Muscle of back (tissue), 3 donors: ENCODE measurements at regions not wholly inside any gene's neighbourhood (a gene's known extent, or its start where the extent isn't known, plus 50 kb on each side); places are given as distances from the start of the nearest gene placed in this dataset.
"Not testable (repeated sequence)": the region's sequence is repeated elsewhere in the genome, so short reads cannot be mapped to it uniquely, and the experiment has no call there.

ENCODE experiments used
- DNase-seq, 3 donors: peaks; one replicate each; pipeline versions ENCODE4 v3.0.0 to v3.0.0-alpha.2; 2013

- DNase-seq, result no peak
Observed at GRCh38 chr10:52368725-52369124, 54.6 kb downstream of the DKK1 start.

GRCh38 chr10:52374207-52374606, 60.1 kb downstream of the DKK1 start:
- DNase-seq, result not testable (repeated sequence)

GRCh38 chr10:52376694-52377354, 62.7 kb downstream of the DKK1 start:
- DNase-seq, result no peak

GRCh38 chr10:52378124-52378523, 64.0 kb downstream of the DKK1 start:
- no peak for DNase-seq

GRCh38 chr10:52379287-52379686, 65.2 kb downstream of the DKK1 start:
- no peak for DNase-seq

GRCh38 chr10:52383088-52383487, 69.0 kb downstream of the DKK1 start:
- no peak for DNase-seq

- DNase-seq, result no peak
Observed at GRCh38 chr10:52387744-52388143, 73.7 kb downstream of the DKK1 start.

- DNase-seq, result no peak
Observed at GRCh38 chr10:52390388-52390787, 76.3 kb downstream of the DKK1 start.

GRCh38 chr10:52391927-52392602, 78.0 kb downstream of the DKK1 start:
- DNase-seq, result no peak

GRCh38 chr10:52394246-52394645, 80.2 kb downstream of the DKK1 start:
- no peak for DNase-seq

GRCh38 chr10:52400562-52400961, 86.5 kb downstream of the DKK1 start:
- no peak for DNase-seq

- not testable (repeated sequence) for DNase-seq
Observed at GRCh38 chr10:52403801-52404200, 89.7 kb downstream of the DKK1 start.

GRCh38 chr10:52409195-52409594, 95.1 kb downstream of the DKK1 start:
- DNase-seq, result no peak

- no peak for DNase-seq
Observed at GRCh38 chr10:52409928-52410327, 95.8 kb downstream of the DKK1 start.

- no peak for DNase-seq
Observed at GRCh38 chr10:52410916-52411315, 96.8 kb downstream of the DKK1 start.

- DNase-seq, result no peak
Observed at GRCh38 chr10:52419281-52419680, 105.2 kb downstream of the DKK1 start.

GRCh38 chr10:52420656-52421055, 106.6 kb downstream of the DKK1 start:
- DNase-seq, result no peak

- DNase-seq, result no peak
Observed at GRCh38 chr10:52423369-52423768, 109.3 kb downstream of the DKK1 start.

GRCh38 chr10:52424341-52424740, 110.3 kb downstream of the DKK1 start:
- DNase-seq, result no peak

GRCh38 chr10:52434734-52435133, 120.7 kb downstream of the DKK1 start:
- no peak for DNase-seq

- no peak for DNase-seq
Observed at GRCh38 chr10:52436664-52437063, 122.6 kb downstream of the DKK1 start.

- no peak for DNase-seq
Observed at GRCh38 chr10:52437205-52437646, 123.1 kb downstream of the DKK1 start.

GRCh38 chr10:52438119-52438518, 124.0 kb downstream of the DKK1 start:
- no peak for DNase-seq
